Vagina (tissue), 2 donors: ENCODE measurements at regions not wholly inside any gene's neighbourhood (a gene's known extent, or its start where the extent isn't known, plus 50 kb on each side); places are given as distances from the start of the nearest gene placed in this dataset.

Experiments used
- DNase-seq, 2 donors: peaks; one replicate each; pipeline ENCODE4 v3.0.0-alpha.2; 2017; ENCODE audit errors: extremely low spot score in 2 of 2
- H3K27ac ChIP-seq: fragments of 200-600 bp; sonication (generic); one replicate; pipeline ENCODE4 v1.5.1; 2019
- H3K27me3 ChIP-seq: fragments of 200-600 bp; sonication (generic); one replicate; pipeline ENCODE4 v1.5.1; 2019
- H3K36me3 ChIP-seq, 2 donors: fragments of 200-600 bp; sonication (generic); one replicate each; pipeline ENCODE4 v1.5.1; 2017 to 2019
- H3K4me1 ChIP-seq: fragments of 200-600 bp; sonication (generic); one replicate; pipeline ENCODE4 v1.5.1; 2019
- H3K4me3 ChIP-seq, 2 donors: fragments of 200-600 bp; sonication (generic); 1 replicate in 1 of 2; 2 replicates in 1 of 2; pipeline ENCODE4 v1.5.1; 2016 to 2019
- H3K9me3 ChIP-seq: fragments of 200-600 bp; sonication (generic); one replicate; pipeline ENCODE4 v1.5.1; 2019
- POLR2A ChIP-seq, 2 donors: fragments of 450-650 bp; IDR thresholded peaks; one replicate each; pipeline ENCODE4 v1.6.1; 2017; ENCODE audit warnings: antibody characterized with exemption in 2 of 2, mild to moderate bottlenecking in 2 of 2, moderate library complexity in 2 of 2
- POLR2AphosphoS5 ChIP-seq, 2 donors: sonication (generic); formaldehyde crosslinking; IDR thresholded peaks; one replicate each; pipeline ENCODE4 v1.9.0; 2017; ENCODE audit warnings: antibody characterized with exemption in 2 of 2, mild to moderate bottlenecking in 2 of 2, low read depth in 1 of 2; ENCODE audit not compliant: insufficient read depth in 1 of 2
- intact Hi-C: fragments of 100-400 bp; cut with DNase I; formaldehyde crosslinking; loops from one replicate; pipeline ENCODE4 v1.15.1; 2023
- TF ChIP-seq, protein P1 (sequence below), 3 experiments: fragments of 450-650 bp in 2 of 3; fragments of 200-600 bp in 1 of 3; sonication (generic) in 1 of 3; IDR thresholded peaks; one replicate each; pipeline ENCODE4 v1.5.1; 2017 to 2019; ENCODE audit warnings: antibody characterized with exemption in 3 of 3, mild to moderate bottlenecking in 2 of 3, moderate library complexity in 2 of 3

DNA sequence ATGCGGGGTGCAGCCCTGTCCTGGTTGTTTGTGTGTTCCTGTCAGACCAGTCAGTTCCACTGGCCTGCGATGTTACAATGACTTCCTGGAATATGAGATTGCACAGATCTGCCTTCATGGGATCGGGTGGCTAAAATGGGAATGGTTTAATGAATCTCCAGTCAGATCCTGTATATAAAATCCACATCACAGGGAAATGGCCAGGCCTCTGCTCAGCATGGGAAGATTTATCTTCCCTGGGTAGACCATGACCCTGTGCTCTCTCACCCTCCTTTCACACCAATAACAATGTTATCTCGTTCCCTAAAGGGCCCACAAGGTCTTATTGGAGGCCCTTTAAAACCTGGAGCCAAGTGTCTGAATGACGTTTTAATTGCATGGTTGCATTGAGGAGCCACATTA, 307.4 kb downstream of the RAB28 start:
- Histone ChIP-seq H3K4me3 (no peak overlapping the region), H3K36me3 (no peaks in the 10 kb centered on the region), H3K4me1 (peaks cover 16% of the 10 kb centered on the region), H3K27ac (no peak overlapping the region), H3K9me3 (no peaks in the 10 kb centered on the region), H3K27me3 (no peaks in the 10 kb centered on the region)
- intact Hi-C loops = no loop called here
- TF ChIP-seq POLR2A (IDR thresholded peaks at IDR 0.05) (no peak), POLR2AphosphoS5 (IDR thresholded peaks at IDR 0.05; ENCODE audit: insufficient read depth in 1 of 2, low read depth in 1 of 2) (no peak)
- DNase-seq = no peak

GRCh38 chr4:13174926-13175325, 309.2 kb downstream of the RAB28 start:
- H3K27ac ChIP-seq = peak overlapping the region; percentile 34
- no peak overlapping the region for H3K4me3 ChIP-seq
- H3K4me1 ChIP-seq = peaks cover 19% of the 10 kb centered on the region
- intact Hi-C loops = no loop called here
- no peaks in the 10 kb centered on the region for H3K9me3 ChIP-seq
- no peak for DNase-seq
- H3K36me3 ChIP-seq = no peaks in the 10 kb centered on the region
- H3K27me3 ChIP-seq = no peaks in the 10 kb centered on the region
- TF ChIP-seq POLR2AphosphoS5 (IDR thresholded peaks at IDR 0.05; ENCODE audit: insufficient read depth in 1 of 2, low read depth in 1 of 2) (no peak), POLR2A (IDR thresholded peaks at IDR 0.05) (no peak)
- TF ChIP-seq, protein P1, sequence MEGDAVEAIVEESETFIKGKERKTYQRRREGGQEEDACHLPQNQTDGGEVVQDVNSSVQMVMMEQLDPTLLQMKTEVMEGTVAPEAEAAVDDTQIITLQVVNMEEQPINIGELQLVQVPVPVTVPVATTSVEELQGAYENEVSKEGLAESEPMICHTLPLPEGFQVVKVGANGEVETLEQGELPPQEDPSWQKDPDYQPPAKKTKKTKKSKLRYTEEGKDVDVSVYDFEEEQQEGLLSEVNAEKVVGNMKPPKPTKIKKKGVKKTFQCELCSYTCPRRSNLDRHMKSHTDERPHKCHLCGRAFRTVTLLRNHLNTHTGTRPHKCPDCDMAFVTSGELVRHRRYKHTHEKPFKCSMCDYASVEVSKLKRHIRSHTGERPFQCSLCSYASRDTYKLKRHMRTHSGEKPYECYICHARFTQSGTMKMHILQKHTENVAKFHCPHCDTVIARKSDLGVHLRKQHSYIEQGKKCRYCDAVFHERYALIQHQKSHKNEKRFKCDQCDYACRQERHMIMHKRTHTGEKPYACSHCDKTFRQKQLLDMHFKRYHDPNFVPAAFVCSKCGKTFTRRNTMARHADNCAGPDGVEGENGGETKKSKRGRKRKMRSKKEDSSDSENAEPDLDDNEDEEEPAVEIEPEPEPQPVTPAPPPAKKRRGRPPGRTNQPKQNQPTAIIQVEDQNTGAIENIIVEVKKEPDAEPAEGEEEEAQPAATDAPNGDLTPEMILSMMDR (IDR thresholded peaks at IDR 0.05) = no peak

DNA sequence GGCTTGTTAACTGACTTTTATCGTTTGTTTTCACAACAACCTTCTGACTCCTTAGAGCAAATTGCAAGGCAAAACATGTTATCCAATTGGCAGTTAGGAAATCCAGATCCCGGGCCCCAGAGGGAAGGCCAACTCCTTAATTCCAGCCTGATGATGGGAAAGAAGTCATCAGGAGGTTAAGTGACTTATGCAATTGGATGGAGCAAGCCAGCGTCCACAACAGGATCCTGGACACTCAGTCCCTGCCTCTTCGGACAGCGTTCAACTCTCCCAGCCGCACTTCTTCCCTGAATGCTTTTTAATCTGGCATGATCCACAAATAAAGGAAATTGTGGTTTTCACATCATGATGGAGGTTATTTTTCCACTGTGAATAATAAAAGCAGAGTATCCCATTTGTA, 310.1 kb downstream of the RAB28 start:
- Histone ChIP-seq H3K4me1 (peaks cover 19% of the 10 kb centered on the region), H3K4me3 (no peak overlapping the region), H3K27ac (peak overlapping the region; percentile 34), H3K27me3 (no peaks in the 10 kb centered on the region), H3K9me3 (no peaks in the 10 kb centered on the region), H3K36me3 (no peaks in the 10 kb centered on the region)
- peak in 1 of 2 donors; percentile 97 for DNase-seq
- intact Hi-C loops = no loop called here
- TF ChIP-seq POLR2AphosphoS5 (IDR thresholded peaks at IDR 0.05; ENCODE audit: insufficient read depth in 1 of 2, low read depth in 1 of 2) = peak; percentile 32 to 50
- no peak for TF ChIP-seq POLR2A (IDR thresholded peaks at IDR 0.05)
- TF ChIP-seq, protein P1 (IDR thresholded peaks at IDR 0.05) = no peak

GRCh38 chr4:13171292-13172057, 312.7 kb downstream of the RAB28 start:
- no peaks in the 10 kb centered on the region for H3K36me3 ChIP-seq
- H3K27me3 ChIP-seq = no peaks in the 10 kb centered on the region
- no peak overlapping the region for H3K4me3 ChIP-seq
- peak overlapping the region; percentile 3 for H3K27ac ChIP-seq
- intact Hi-C loops = no loop called here
- H3K4me1 ChIP-seq = peaks cover 19% of the 10 kb centered on the region
- DNase-seq = no peak
- TF ChIP-seq POLR2A (IDR thresholded peaks at IDR 0.05) (no peak), POLR2AphosphoS5 (IDR thresholded peaks at IDR 0.05; ENCODE audit: insufficient read depth in 1 of 2, low read depth in 1 of 2) (no peak)
- TF ChIP-seq, protein P1 (IDR thresholded peaks at IDR 0.05) = no peak
- H3K9me3 ChIP-seq = no peaks in the 10 kb centered on the region

- TF ChIP-seq POLR2AphosphoS5 (IDR thresholded peaks at IDR 0.05; ENCODE audit: insufficient read depth in 1 of 2, low read depth in 1 of 2) (no peak), POLR2A (IDR thresholded peaks at IDR 0.05) (no peak)
- TF ChIP-seq, protein P1 (IDR thresholded peaks at IDR 0.05) = no peak
- Histone ChIP-seq H3K36me3 (no peaks in the 10 kb centered on the region), H3K27me3 (no peaks in the 10 kb centered on the region), H3K4me3 (no peak overlapping the region), H3K4me1 (peaks cover 12% of the 10 kb centered on the region), H3K9me3 (no peaks in the 10 kb centered on the region), H3K27ac (no peak overlapping the region)
- DNase-seq = no peak
- intact Hi-C loops = no loop called here
Observed at GRCh38 chr4:13169731-13170525, 314.2 kb downstream of the RAB28 start.
